Endothelial cell of umbilical vein (primary cell): ENCODE measurements at regions not wholly inside any gene's neighbourhood (a gene's known extent, or its start where the extent isn't known, plus 50 kb on each side); places are given as distances from the start of the nearest gene placed in this dataset.

Experiments
- BruUV-seq: library from RNA; stranded (reverse); fragments of 400-500 nt; replicated peaks from 2 replicates; lab custom pipeline; 2021; lab: Mats Ljungman, UMichigan
- CTCF ChIA-PET: fragments of 300-600, 350-600 bp; sonication (Branson Sonifier 250); formaldehyde crosslinking; loops from one replicate; lab custom pipeline; 2021; ENCODE audit warnings: antibody characterized with exemption, inconsistent platforms; lab: Charles Lee
- POLR2A ChIA-PET: fragments of 300-600, 350-600 bp; sonication (Branson Sonifier 250); formaldehyde crosslinking; loops from one replicate; lab custom pipeline; 2021; ENCODE audit warnings: antibody characterized with exemption, inconsistent platforms; lab: Charles Lee
- DNase-seq: peaks from one replicate; pipeline ENCODE4 v3.0.0-alpha.2; 2011; ENCODE audit warnings: low read depth, low spot score
- FAIRE-seq: peaks from 2 replicates; lab custom pipeline; 2011; peaks lifted over from hg19 to GRCh38; lab: Jason Lieb, UNC
- H2AFZ ChIP-seq: 2 replicates; pipeline ENCODE4 v1.6.0; 2012; ENCODE audit warnings: low read depth, low read length, control low read depth, inconsistent platforms
- H3K27ac ChIP-seq: 2 replicates; pipeline ENCODE4 v1.5.1; 2011; ENCODE audit warnings: low read depth, mild to moderate bottlenecking, control low read depth, low read length, moderate library complexity; ENCODE audit not compliant: insufficient read depth
- H3K27me3 ChIP-seq, 2 experiments: 2 replicates each; pipeline versions ENCODE4 v1.6.0 to v1.6.1; 2011; ENCODE audit warnings: low read length in 2 of 2, mixed read lengths in 1 of 2; ENCODE audit not compliant: control insufficient read depth in 2 of 2, insufficient read depth in 2 of 2
- H3K36me3 ChIP-seq, 2 experiments: 2 replicates in 1 of 2; 3 replicates in 1 of 2; pipeline ENCODE4 v1.5.1; 2011; ENCODE audit warnings: low read length in 2 of 2, mild to moderate bottlenecking in 1 of 2, moderate library complexity in 1 of 2; ENCODE audit not compliant: control insufficient read depth in 2 of 2, insufficient read depth in 2 of 2; ENCODE audit errors: extremely low read depth in 1 of 2
- H3K4me1 ChIP-seq: 3 replicates; pipeline ENCODE4 v1.5.1; 2011; ENCODE audit warnings: mild to moderate bottlenecking, low read length; ENCODE audit not compliant: control insufficient read depth, insufficient read depth; ENCODE audit errors: extremely low read depth
- H3K4me2 ChIP-seq: 2 replicates; pipeline ENCODE4 v1.6.1; 2011; ENCODE audit warnings: low read length, control low read depth, mixed read lengths; ENCODE audit not compliant: insufficient read depth
- H3K4me3 ChIP-seq, 3 experiments: fragments of 200-600 bp in 1 of 3; sonication (generic), shearing (Covaris generic) in 1 of 3; replicated peaks in 1 of 3; 2 replicates each; pipeline ENCODE4 v1.5.1; 2011 to 2016; ENCODE audit warnings: control low read depth in 3 of 3, low read length in 3 of 3, mild to moderate bottlenecking in 2 of 3, inconsistent platforms in 1 of 3, low read depth in 1 of 3, moderate library complexity in 1 of 3; ENCODE audit not compliant: insufficient read depth in 1 of 3
- H3K79me2 ChIP-seq: 2 replicates; pipeline ENCODE4 v1.6.0; 2012; ENCODE audit warnings: low read length, inconsistent platforms; ENCODE audit not compliant: control insufficient read depth, insufficient read depth
- H3K9ac ChIP-seq: replicated peaks from 2 replicates; pipeline ENCODE3; 2011; ENCODE audit warnings: low read length, control low read depth; ENCODE audit not compliant: insufficient read depth; ENCODE audit errors: extremely low read depth
- H3K9me1 ChIP-seq: replicated peaks from 3 replicates; pipeline ENCODE4 v1.6.0; 2011; ENCODE audit warnings: mild to moderate bottlenecking, low read length; ENCODE audit not compliant: control insufficient read depth, insufficient read depth; ENCODE audit errors: extremely low read depth
- H3K9me3 ChIP-seq: replicated peaks from 2 replicates; pipeline ENCODE4 v1.5.1; 2012; ENCODE audit warnings: low read length, inconsistent platforms; ENCODE audit not compliant: control insufficient read depth, insufficient read depth
- H4K20me1 ChIP-seq: replicated peaks from 2 replicates; pipeline ENCODE3; 2011; ENCODE audit warnings: mild to moderate bottlenecking, low read length; ENCODE audit not compliant: control insufficient read depth, insufficient read depth; ENCODE audit errors: extremely low read depth
- EZH2 ChIP-seq: IDR thresholded peaks from 2 replicates; pipeline ENCODE4 v1.6.1; 2012; ENCODE audit warnings: borderline replicate concordance, low read depth, mild to moderate bottlenecking, moderate library complexity, low read length, inconsistent platforms; ENCODE audit not compliant: severe bottlenecking
- FOS ChIP-seq: IDR thresholded peaks from 2 replicates; pipeline ENCODE4 v1.6.1; 2011; ENCODE audit warnings: mild to moderate bottlenecking, low read length, moderate library complexity, borderline replicate concordance; ENCODE audit not compliant: insufficient read depth
- GATA2 ChIP-seq: IDR thresholded peaks from 2 replicates; pipeline ENCODE4 v1.7.0; 2011; ENCODE audit warnings: low read depth, mild to moderate bottlenecking, moderate library complexity, mixed read lengths, low read length; ENCODE audit not compliant: insufficient read length, insufficient read depth
- JUN ChIP-seq: IDR thresholded peaks from 2 replicates; pipeline ENCODE4 v1.6.1; 2011; ENCODE audit warnings: borderline replicate concordance, low read depth; ENCODE audit not compliant: insufficient read length, insufficient read depth
- MYC ChIP-seq: IDR thresholded peaks from one replicate; pipeline ENCODE4 v1.6.1; 2011; ENCODE audit warnings: mild to moderate bottlenecking, low read depth, low read length
- POLR2A ChIP-seq: IDR thresholded peaks from 2 replicates; pipeline ENCODE4 v1.6.1; 2012; ENCODE audit warnings: low read depth, mild to moderate bottlenecking, control low read depth, low read length
- POLR2AphosphoS5 ChIP-seq: IDR thresholded peaks from 2 replicates; pipeline ENCODE4 v1.6.1; 2012; ENCODE audit warnings: low read depth, mild to moderate bottlenecking, control low read depth, low read length, moderate library complexity; ENCODE audit not compliant: insufficient read depth
- dilution Hi-C: fragments of 300-500 bp; cut with MboI; formaldehyde crosslinking; loops from one replicate; pipeline ENCODE4 v1.15.0; 2019; ENCODE audit warnings: low sequenced_read_pairs; ENCODE audit not compliant: extremely low pct_ligation_motif_present
- intact Hi-C: fragments of 100-400 bp; cut with micrococcal nuclease; formaldehyde crosslinking; loops from one replicate; pipeline ENCODE4 v1.10.0; 2022
- TF ChIP-seq, protein P1 (sequence below): IDR thresholded peaks from 2 replicates; pipeline ENCODE4 v1.6.1; 2011; ENCODE audit not compliant: insufficient read depth, insufficient read length
- TF ChIP-seq, protein P2 (sequence below), 2 donors: IDR thresholded peaks; 1 replicate in 1 of 2; 2 replicates in 1 of 2; pipeline ENCODE4 v1.5.1; 2011; ENCODE audit warnings: low read length in 2 of 2, mild to moderate bottlenecking in 2 of 2, moderate library complexity in 2 of 2, control low read depth in 1 of 2, inconsistent platforms in 1 of 2, low read depth in 1 of 2; ENCODE audit not compliant: insufficient read depth in 1 of 2; ENCODE audit errors: extremely low read depth in 1 of 2

DNA sequence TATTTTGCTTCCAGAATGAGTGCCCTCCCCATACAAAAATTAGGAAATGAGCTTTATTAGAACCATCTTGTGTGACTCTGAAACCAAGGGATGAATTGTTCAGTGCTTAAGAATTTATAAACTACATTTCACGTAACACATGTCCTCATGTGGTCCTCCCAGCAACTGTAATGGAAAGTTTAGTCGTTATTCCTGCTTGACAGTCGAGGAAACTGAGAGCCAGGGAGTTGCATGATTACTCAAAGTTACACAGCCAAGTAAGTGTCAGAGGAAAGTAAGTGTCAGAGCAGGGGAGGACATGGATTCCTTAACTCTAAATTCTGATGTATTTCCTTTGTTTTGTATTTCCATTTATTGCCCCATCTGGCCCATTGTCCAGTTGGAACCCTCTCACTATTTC is 453.9 kb downstream of the FUT8 start:
- Histone ChIP-seq H3K9me1 (no peaks in the 10 kb centered on the region), H3K4me2 (no peak overlapping the region), H3K36me3 (no peaks in the 10 kb centered on the region), H3K4me3 (no peak overlapping the region), H3K27me3 (no peaks in the 10 kb centered on the region), H4K20me1 (no peaks in the 10 kb centered on the region), H3K9me3 (no peaks in the 10 kb centered on the region), H3K4me1 (no peaks in the 10 kb centered on the region), H2AFZ (no peak overlapping the region), H3K9ac (no peak overlapping the region), H3K79me2 (no peaks in the 10 kb centered on the region), H3K27ac (no peak overlapping the region)
- ChIA-PET POLR2A (no interaction called here), CTCF (interaction anchor here (0.8 kb wide), 1 partner anchor 42 kb away, joined by 3 read pairs; no protein-coding TSS in a partner anchor)
- DNase-seq (no peak), FAIRE-seq (no peak)
- BruUV-seq = no TSS peak
- dilution Hi-C loops (no loop called here), intact Hi-C loops (no loop called here)
- TF ChIP-seq GATA2 (no peak), MYC (no peak), EZH2 (no peak), POLR2AphosphoS5 (no peak), FOS (no peak), POLR2A (no peak), JUN (no peak)
- TF ChIP-seq, protein P1, sequence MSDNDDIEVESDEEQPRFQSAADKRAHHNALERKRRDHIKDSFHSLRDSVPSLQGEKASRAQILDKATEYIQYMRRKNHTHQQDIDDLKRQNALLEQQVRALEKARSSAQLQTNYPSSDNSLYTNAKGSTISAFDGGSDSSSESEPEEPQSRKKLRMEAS = no peak
- TF ChIP-seq, protein P2, sequence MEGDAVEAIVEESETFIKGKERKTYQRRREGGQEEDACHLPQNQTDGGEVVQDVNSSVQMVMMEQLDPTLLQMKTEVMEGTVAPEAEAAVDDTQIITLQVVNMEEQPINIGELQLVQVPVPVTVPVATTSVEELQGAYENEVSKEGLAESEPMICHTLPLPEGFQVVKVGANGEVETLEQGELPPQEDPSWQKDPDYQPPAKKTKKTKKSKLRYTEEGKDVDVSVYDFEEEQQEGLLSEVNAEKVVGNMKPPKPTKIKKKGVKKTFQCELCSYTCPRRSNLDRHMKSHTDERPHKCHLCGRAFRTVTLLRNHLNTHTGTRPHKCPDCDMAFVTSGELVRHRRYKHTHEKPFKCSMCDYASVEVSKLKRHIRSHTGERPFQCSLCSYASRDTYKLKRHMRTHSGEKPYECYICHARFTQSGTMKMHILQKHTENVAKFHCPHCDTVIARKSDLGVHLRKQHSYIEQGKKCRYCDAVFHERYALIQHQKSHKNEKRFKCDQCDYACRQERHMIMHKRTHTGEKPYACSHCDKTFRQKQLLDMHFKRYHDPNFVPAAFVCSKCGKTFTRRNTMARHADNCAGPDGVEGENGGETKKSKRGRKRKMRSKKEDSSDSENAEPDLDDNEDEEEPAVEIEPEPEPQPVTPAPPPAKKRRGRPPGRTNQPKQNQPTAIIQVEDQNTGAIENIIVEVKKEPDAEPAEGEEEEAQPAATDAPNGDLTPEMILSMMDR (IDR thresholded peaks at IDR 0.05; ENCODE audit: extremely low read depth in 1 of 2, insufficient read depth in 1 of 2, low read depth in 1 of 2, low read length in 2 of 2) = no peak
